Right lobe of liver (tissue), 6 donors: ENCODE measurements at regions not wholly inside any gene's neighbourhood (a gene's known extent, or its start where the extent isn't known, plus 50 kb on each side); places are given as distances from the start of the nearest gene placed in this dataset.

Experiments used
- ATAC-seq, 4 donors: fragments of 200-7000 bp; cut with Tn5 transposase; one replicate each; pipeline ENCODE4 v1.9.1; 2020; ENCODE audit warnings: mild to moderate bottlenecking in 4 of 4, moderate library complexity in 4 of 4
- DNase-seq, 3 donors: peaks; one replicate each; pipeline ENCODE4 v3.0.0-alpha.2; 2020
- H3K27ac ChIP-seq, 3 donors: fragments of 200-600 bp; one replicate each; pipeline ENCODE4 v1.8.0; 2022
- H3K27me3 ChIP-seq, 2 donors: fragments of 200-600 bp; one replicate each; pipeline ENCODE4 v1.8.0; 2022
- H3K36me3 ChIP-seq, 4 donors: fragments of 200-600 bp; sonication (generic) in 1 of 4; one replicate each; pipeline versions ENCODE4 v1.5.1 to v1.8.0; 2017 to 2022; ENCODE audit warnings: control low read depth in 1 of 4
- H3K4me1 ChIP-seq, 4 donors: fragments of 200-600 bp; sonication (generic) in 1 of 4; one replicate each; pipeline versions ENCODE4 v1.5.1 to v1.8.0; 2017 to 2022; ENCODE audit warnings: control low read depth in 1 of 4
- H3K4me3 ChIP-seq, 3 donors: fragments of 200-600 bp; one replicate each; pipeline ENCODE4 v1.8.0; 2022
- H3K9me3 ChIP-seq, 4 donors: fragments of 200-600 bp; sonication (generic) in 1 of 4; one replicate each; pipeline versions ENCODE4 v1.5.1 to v1.8.0; 2017 to 2022; ENCODE audit warnings: control low read depth in 1 of 4
- POLR2A ChIP-seq: fragments of 450-650 bp; IDR thresholded peaks from one replicate; pipeline ENCODE4 v1.6.1; 2017; ENCODE audit warnings: antibody characterized with exemption, mild to moderate bottlenecking
- WGBS: methylation state at CpG from one replicate; pipeline ENCODE4 v1.1.6; 2018; ENCODE audit warnings: low coverage, low lambda C conversion rate; ENCODE audit not compliant: insufficient coverage; ENCODE audit errors: missing lambda C conversion rate; 5-methylcytosine and 5-hydroxymethylcytosine counted together
- intact Hi-C, 2 donors: fragments of 100-400 bp; cut with DNase I; formaldehyde crosslinking; loops; one replicate each; pipeline versions ENCODE4 v1.11.2 to v1.14.1; 2022
- TF ChIP-seq, protein P1 (sequence below), 4 donors: fragments of 200-600 bp in 3 of 4; fragments of 450-650 bp in 1 of 4; IDR thresholded peaks; one replicate each; pipeline versions ENCODE4 v1.5.1 to v1.8.0; 2016 to 2022; ENCODE audit warnings: antibody characterized with exemption in 4 of 4, mild to moderate bottlenecking in 2 of 4
- donor health status: DM: no; HTN: yes; CAD: no.
- donor health status: DM: no; HTN: no; CAD: no.
- donor health status: DM: no; HTN: no; CAD: no.
- donor health status: DM: no; HTN: yes; CAD: no.
- donor health status: DM: no; HTN: yes; CAD: no.

DNA sequence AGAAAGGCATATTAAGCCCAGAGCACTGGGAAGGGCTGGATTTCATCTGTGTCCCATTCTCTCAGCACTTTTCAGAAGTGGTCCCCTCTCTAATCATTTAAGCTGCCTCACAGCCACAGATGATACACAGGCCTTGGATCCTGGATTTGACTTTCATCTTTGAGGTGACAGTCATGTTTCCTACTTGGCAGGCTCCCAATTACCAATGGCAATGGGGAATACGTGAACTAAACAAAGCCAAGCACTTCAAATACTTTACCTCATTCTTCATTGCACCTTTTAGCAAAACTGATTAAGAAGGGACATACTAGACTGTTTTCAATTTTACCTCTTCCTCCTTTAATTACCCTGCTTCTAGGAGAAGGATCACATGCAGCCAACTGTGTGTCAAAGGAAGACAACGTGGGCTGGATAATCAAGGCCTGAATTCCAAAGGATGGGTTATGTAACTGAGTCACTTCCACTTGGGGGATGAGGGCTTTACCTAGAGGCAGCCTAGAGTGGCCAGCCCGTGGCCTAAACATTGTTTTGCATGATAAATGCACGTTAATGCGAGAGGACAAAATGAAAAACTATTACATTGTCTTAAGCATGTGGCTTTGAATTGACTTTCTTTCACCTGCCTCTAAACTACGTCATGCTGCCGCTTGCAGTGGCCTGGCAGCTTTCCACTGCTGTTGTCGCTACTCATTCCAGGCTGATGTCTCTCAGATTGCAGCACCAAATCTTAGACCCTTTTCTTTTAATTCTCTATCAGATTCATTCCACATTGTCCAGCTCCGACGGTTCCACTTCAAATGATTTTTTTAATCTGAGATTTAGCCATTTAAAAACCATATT is 95.0 kb downstream of the KCTD12 start:
- intact Hi-C loops: no loop called here
- ATAC-seq: no peak
- no peaks in the 10 kb centered on the region for H3K27me3 ChIP-seq

DNA sequence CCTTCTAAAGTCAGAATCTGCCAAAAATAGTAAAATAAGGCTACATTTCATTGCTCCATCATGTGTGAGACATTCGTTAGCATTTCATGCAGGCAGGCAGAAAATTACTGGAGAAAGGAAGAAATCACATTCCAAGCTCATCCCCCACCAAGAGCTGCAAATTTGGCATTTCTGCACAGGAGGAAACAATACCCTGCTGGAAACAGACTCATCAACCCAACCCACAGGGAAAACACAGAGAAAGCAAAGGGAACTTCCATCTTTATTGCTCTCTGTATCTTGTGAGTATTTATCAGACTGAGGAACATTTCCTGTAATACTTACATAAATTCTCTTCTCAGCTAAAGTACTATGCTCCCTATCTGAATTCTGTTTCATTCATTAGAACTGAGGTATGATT is 95.7 kb downstream of the KCTD12 start:
- WGBS: 22% methylated on average over 1 of the region's 1 CpG
- intact Hi-C loops: no loop called here
- H3K27ac ChIP-seq: no peak overlapping the region
- DNase-seq: no peak
- ATAC-seq: peak in 2 of 4 donors; percentile 23 to 37
- TF ChIP-seq POLR2A: no peak
- TF ChIP-seq, protein P1, sequence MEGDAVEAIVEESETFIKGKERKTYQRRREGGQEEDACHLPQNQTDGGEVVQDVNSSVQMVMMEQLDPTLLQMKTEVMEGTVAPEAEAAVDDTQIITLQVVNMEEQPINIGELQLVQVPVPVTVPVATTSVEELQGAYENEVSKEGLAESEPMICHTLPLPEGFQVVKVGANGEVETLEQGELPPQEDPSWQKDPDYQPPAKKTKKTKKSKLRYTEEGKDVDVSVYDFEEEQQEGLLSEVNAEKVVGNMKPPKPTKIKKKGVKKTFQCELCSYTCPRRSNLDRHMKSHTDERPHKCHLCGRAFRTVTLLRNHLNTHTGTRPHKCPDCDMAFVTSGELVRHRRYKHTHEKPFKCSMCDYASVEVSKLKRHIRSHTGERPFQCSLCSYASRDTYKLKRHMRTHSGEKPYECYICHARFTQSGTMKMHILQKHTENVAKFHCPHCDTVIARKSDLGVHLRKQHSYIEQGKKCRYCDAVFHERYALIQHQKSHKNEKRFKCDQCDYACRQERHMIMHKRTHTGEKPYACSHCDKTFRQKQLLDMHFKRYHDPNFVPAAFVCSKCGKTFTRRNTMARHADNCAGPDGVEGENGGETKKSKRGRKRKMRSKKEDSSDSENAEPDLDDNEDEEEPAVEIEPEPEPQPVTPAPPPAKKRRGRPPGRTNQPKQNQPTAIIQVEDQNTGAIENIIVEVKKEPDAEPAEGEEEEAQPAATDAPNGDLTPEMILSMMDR (IDR thresholded peaks at IDR 0.05): no peak
- no peaks in the 10 kb centered on the region for H3K9me3 ChIP-seq
- H3K4me1 ChIP-seq: no peaks in the 10 kb centered on the region
- H3K36me3 ChIP-seq: no peaks in the 10 kb centered on the region
- H3K27me3 ChIP-seq: no peaks in the 10 kb centered on the region
- H3K4me3 ChIP-seq: no peak overlapping the region

More for the DNA sequence above, 95.0 kb downstream of the KCTD12 start:
- DNase-seq: no peak
- WGBS: 65% methylated on average over 10 of the region's 10 CpGs
- H3K36me3 ChIP-seq: no peaks in the 10 kb centered on the region
- H3K4me3 ChIP-seq: no peak overlapping the region
- no peaks in the 10 kb centered on the region for H3K9me3 ChIP-seq
- H3K4me1 ChIP-seq: no peaks in the 10 kb centered on the region
- H3K27ac ChIP-seq: no peak overlapping the region
- TF ChIP-seq, protein P1 (IDR thresholded peaks at IDR 0.05): no peak
- no peak for TF ChIP-seq POLR2A

DNA sequence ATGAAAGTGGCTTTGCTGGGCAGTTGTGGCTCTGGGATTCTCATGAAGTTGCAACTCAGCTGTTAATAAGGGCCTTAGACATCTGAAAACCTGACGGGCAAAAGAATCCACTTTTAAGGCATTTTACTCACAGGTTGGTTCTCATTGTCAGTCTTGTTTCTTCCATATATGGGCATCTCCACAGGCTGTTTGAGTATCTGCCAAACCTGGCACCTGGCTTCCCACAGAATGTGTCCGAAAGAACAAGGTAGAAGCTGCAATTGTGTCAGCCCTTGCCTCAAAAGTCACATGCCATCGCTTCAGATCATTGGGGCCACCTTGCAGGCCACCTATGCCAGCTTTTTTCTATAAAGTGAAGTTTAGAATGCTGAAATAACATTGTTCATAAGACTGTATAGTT is 102.4 kb downstream of the KCTD12 start:
- H3K36me3 ChIP-seq: no peaks in the 10 kb centered on the region
- no peak for TF ChIP-seq POLR2A
- TF ChIP-seq, protein P1 (IDR thresholded peaks at IDR 0.05): no peak
- no peak for ATAC-seq
- WGBS: 33% methylated on average over 3 of the region's 3 CpGs
- no peak overlapping the region for H3K27ac ChIP-seq
- no peaks in the 10 kb centered on the region for H3K4me1 ChIP-seq
- DNase-seq: no peak
- intact Hi-C loops: no loop called here
- no peaks in the 10 kb centered on the region for H3K9me3 ChIP-seq
- no peaks in the 10 kb centered on the region for H3K27me3 ChIP-seq
- no peak overlapping the region for H3K4me3 ChIP-seq

DNA sequence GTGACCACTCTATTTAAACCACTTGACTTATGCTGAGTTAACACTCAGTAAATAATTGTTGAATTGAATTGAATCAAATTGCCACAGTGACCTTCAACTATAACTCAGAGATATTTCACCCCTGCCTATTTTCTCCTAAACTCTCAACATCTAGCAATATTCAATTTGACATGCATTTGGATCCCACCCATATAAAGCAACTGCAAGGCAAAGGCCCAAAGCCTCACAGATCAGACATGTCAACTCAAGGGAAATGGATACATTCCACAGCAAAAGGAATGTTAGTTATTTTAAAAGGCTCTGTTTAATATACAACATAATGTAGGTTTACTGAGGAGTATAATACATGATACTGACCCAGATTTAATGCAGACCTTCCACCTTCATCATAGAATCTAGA is 107.4 kb downstream of the KCTD12 start:
- DNase-seq: no peak
- intact Hi-C loops: no loop called here
- no peak for ATAC-seq
- no peaks in the 10 kb centered on the region for H3K27me3 ChIP-seq
- H3K4me3 ChIP-seq: no peak overlapping the region
- no peaks in the 10 kb centered on the region for H3K4me1 ChIP-seq
- H3K9me3 ChIP-seq: no peaks in the 10 kb centered on the region
- no peak overlapping the region for H3K27ac ChIP-seq
- no peaks in the 10 kb centered on the region for H3K36me3 ChIP-seq
- TF ChIP-seq POLR2A: no peak
- TF ChIP-seq, protein P1 (IDR thresholded peaks at IDR 0.05): no peak
